ENCODE measurements at regions not wholly inside any gene's neighbourhood (a gene's known extent, or its start where the extent isn't known, plus 50 kb on each side); places are given as distances from the start of the nearest gene placed in this dataset.
"Not testable (repeated sequence)": the region's sequence is repeated elsewhere in the genome, so short reads cannot be mapped to it uniquely, and the experiment has no call there.

- not testable (repeated sequence) for DNase-seq
These were observed 374.8 kb downstream of the CNTNAP3B start for GRCh38 chr9:41754403-41754802.

DNA sequence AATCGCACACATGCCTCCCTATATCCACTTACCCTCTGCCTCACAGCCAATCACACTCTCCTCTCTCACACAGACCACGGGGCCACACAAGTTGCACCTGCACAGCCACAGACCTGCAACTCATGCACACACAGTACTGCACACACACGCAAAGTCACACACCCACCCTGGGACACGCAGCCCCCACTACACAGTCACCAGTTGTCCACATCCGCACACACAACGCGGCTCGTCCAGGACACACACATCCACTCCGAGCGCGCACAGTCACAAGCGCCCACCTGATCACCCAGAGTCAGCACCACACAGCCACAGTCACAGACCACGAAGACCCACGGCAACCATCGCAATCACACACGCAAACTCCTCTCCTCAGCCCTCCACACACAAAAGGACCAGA, 387.3 kb downstream of the CNTNAP3B start:
- DNase-seq: not testable (repeated sequence)

GRCh38 chr9:41741173-41741572, 388.1 kb downstream of the CNTNAP3B start:
- DNase-seq: not testable (repeated sequence)

DNA sequence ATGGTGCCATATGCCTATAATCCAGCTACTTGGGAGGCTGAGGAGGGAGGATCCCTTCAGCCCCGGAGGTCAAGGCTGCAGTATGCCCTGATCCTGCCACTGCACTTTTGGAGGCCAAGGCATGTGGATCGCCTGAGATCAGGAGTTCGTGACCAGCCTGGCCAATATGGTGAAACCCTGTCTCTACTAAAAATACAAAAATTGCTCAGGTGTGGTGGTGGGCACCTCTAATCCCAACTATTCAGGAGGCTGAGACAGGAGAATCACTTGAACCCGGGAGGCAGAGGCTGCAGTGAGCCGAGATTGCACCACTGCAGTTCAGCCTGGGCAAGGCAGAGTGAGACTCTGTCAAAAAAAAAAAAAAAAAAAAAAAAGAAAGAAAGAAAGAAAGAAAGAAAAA, 390.5 kb downstream of the CNTNAP3B start:
- not testable (repeated sequence) for DNase-seq

DNA sequence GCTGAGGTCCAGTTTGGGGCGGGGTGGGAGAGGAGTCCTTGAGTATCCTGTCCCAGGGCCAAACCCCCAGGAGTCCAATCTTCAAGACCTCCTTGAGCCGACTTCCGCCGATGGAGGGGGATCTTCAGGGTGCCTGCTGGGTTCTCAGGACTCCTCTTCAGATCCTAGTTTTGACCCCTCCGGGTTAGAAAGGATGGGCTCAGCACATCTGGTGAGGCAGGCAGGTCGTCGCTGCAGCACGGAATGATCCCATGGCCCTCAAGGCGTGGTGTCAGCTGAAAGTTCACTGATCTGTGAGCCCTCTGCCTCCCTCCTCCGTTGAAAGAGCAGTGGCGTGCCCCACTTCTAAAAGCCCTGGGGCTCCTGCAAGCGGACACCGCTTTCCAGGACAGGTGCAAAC, 430.0 kb downstream of the CNTNAP3B start:
- not testable (repeated sequence) for DNase-seq

- DNase-seq: not testable (repeated sequence)
These were observed 432.1 kb downstream of the CNTNAP3B start for GRCh38 chr9:41697080-41697479.

DNA sequence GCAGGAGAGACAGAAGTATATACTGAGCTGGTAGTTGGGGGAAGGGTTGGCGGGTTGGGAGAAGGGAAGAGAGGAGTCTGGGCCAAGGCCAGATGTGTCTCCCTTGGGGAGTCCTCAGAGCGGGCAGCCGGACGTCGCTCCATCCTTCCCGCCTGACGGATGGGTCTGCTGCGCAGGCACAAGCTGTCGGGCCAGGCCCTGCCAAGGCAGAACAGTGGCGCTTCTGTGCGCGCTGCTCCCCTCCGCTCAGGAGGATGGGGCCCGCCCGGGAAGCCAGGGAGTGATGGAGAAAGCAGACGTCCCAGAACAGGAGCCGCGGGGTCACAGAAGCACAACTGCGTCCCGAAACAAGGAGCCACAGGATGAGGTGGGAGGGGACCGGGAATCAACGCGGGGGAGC, 449.9 kb downstream of the CNTNAP3B start:
- not testable (repeated sequence) for DNase-seq

- DNase-seq: not testable (repeated sequence)
These were observed 465.7 kb downstream of the CNTNAP3B start for GRCh38 chr9:41663497-41664036.

DNA sequence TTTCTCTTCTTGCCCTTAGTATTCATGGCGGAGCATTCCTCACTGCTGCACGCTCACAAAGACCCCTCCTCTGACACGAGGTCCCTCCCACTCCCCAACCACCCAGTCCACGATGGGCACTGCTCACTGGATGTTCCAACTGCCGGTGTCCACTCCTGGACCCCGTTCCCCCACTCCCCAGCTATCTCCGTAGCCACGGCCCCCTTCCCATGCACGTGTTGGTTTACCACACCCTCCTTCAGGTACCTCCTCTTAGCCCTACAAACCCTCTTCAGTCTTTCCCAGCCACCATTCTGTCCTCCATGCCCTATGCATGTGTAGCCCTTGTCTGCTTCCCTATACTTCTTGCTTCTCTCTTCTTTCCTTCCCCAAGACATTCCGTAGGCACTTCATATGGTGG, 469.6 kb upstream of the ZNG1F start:
- not testable (repeated sequence) for DNase-seq

GRCh38 chr9:41658116-41658515, 469.0 kb upstream of the ZNG1F start:
- not testable (repeated sequence) for DNase-seq

GRCh38 chr9:41657141-41657540, 468.0 kb upstream of the ZNG1F start:
- not testable (repeated sequence) for DNase-seq

- DNase-seq: peak; percentile 25
These were observed 466.0 kb upstream of the ZNG1F start for GRCh38 chr9:41655071-41655554.

GRCh38 chr9:41654349-41654748, 465.2 kb upstream of the ZNG1F start:
- DNase-seq: not testable (repeated sequence)

DNA sequence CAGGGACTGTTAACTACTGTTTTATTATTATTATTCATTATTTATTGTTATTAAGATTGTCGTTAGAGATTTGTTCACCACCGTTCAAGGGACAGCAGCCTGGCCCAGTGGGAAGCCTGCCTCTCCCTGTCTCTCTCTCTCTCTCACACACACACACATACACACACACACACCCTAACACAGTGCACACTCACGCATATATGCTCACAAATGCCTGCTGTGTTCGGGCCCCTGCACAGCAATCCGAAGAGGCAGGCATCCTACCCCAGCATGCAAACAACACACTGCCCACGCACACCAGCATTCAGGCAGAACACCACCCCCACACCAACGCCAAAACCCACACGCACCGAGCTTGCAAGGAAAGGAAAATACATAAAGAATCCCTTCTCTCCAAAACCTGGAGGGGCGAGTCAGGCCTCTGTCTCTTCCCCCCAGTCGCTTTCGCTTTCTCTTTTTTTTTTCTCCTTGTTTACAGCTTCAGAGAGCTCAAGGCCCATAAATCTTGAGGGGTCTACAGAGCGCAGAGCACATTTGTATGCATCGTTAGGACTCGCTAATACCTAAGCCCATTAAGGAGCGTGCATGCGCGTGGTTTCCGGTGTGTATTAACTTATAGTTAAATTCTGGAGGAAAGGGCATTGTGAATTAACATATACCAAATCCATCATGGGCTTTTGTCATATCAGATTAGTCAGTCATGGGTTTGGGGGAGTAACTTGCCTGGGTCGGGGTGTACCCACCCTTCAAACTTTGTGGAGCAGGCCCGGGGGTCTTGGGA, 464.6 kb upstream of the ZNG1F start:
- not testable (repeated sequence) for DNase-seq

- DNase-seq: not testable (repeated sequence)
These were observed 463.7 kb upstream of the ZNG1F start for GRCh38 chr9:41652800-41653199.

- DNase-seq: not testable (repeated sequence)
These were observed 463.1 kb upstream of the ZNG1F start for GRCh38 chr9:41652100-41652713.

GRCh38 chr9:41650086-41650485, 461.0 kb upstream of the ZNG1F start:
- DNase-seq: not testable (repeated sequence)

DNA sequence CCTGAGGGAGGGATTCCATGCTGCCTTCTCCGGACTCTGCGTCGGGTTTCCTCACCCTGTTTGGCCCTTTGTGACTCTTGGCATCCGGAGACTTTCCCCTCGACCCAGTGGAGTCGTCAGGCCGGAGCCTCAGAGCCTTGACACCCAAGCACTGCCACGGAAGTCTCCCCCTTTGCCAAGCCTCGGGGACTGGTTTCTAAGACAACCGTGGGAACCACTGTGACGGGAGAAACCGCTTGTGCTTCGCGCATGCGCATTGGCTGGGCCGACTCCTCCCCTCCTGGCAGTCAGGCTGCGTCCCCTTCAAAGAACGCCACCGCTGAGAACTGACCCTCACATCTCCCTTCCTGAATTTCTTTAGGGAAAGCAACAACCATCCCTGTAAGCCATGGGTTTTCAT, 459.4 kb upstream of the ZNG1F start:
- peak; percentile 37 for DNase-seq

GRCh38 chr9:41646246-41646645, 457.1 kb upstream of the ZNG1F start:
- not testable (repeated sequence) for DNase-seq

- peak; percentile 64 for DNase-seq
These were observed 454.6 kb upstream of the ZNG1F start for GRCh38 chr9:41643571-41644279.

DNA sequence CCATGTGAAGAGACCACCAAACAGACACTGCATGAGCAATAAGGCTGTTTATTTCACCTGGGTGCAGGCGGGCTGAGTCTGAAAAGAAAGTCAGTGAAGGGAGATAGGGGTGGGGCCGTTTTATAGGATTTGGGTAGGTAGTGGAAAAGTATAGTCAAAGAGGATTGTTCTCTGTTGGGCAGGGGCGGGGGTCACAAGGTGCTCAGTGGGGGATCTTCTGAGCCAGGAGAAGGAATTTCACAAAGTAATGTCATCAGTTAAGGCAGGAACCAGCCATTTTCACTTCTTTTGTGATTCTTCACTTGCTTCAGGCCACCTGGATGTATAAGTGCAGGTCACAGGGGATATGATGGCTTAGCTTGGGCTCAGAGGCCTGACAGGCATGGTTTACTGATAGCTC, 444.6 kb upstream of the ZNG1F start:
- not testable (repeated sequence) for DNase-seq

- not testable (repeated sequence) for DNase-seq
These were observed 434.5 kb upstream of the ZNG1F start for GRCh38 chr9:41623666-41624065.

GRCh38 chr9:41619254-41619653, 430.1 kb upstream of the ZNG1F start:
- not testable (repeated sequence) for DNase-seq
